T-cell (primary cell): ENCODE measurements at regions not wholly inside any gene's neighbourhood (a gene's known extent, or its start where the extent isn't known, plus 50 kb on each side); places are given as distances from the start of the nearest gene placed in this dataset.

Experiments
- ATAC-seq, 4 experiments: fragments of 200-7000 bp in 3 of 4; fragments of 150-1000 bp in 1 of 4; cut with Tn5 transposase; replicated peaks in 1 of 4; 1 replicate in 3 of 4; 2 replicates in 1 of 4; pipeline ENCODE4 v1.10.0; 2021; ENCODE audit warnings: moderate library complexity in 3 of 4, mild to moderate bottlenecking in 2 of 4, moderate number of reproducible peaks in 1 of 4
- CTCF ChIA-PET, 2 donors: fragments of 300-600 bp; sonication (Branson Sonifier 250); formaldehyde crosslinking; loops; one replicate each; lab custom pipeline; 2022; ENCODE audit warnings: antibody characterized with exemption in 2 of 2; lab: Charles Lee
- POLR2A ChIA-PET, 2 donors: fragments of 300-600 bp; sonication (Branson Sonifier 250); formaldehyde crosslinking; loops; one replicate each; lab custom pipeline; 2022; ENCODE audit warnings: antibody characterized with exemption in 2 of 2; lab: Charles Lee
- DNase-seq, 35 experiments: peaks; one replicate each; pipeline versions ENCODE4 v3.0.0 to v3.0.0-alpha.2; 2013 to 2023
- H3K27ac ChIP-seq: one replicate; pipeline ENCODE4 v1.5.1; 2013; ENCODE audit warnings: low read length
- H3K27me3 ChIP-seq, 2 experiments: replicated peaks in 1 of 2; 1 replicate in 1 of 2; 2 replicates in 1 of 2; pipeline versions ENCODE4 v1.6.1 to v1.7.0; 2013; ENCODE audit warnings: low read length in 1 of 2, mixed read lengths in 1 of 2; ENCODE audit not compliant: control insufficient read depth in 2 of 2, insufficient read depth in 2 of 2; ENCODE audit errors: extremely low read depth in 1 of 2
- H3K36me3 ChIP-seq, 2 donors: 1 replicate in 1 of 2; 2 replicates in 1 of 2; pipeline versions ENCODE4 v1.6.1 to v1.7.0; 2013; ENCODE audit warnings: low read length in 1 of 2; ENCODE audit not compliant: control insufficient read depth in 2 of 2, insufficient read depth in 1 of 2; ENCODE audit errors: extremely low read depth in 1 of 2
- H3K4me1 ChIP-seq, 2 experiments: 1 replicate in 1 of 2; 2 replicates in 1 of 2; pipeline versions ENCODE4 v1.6.1 to v1.7.0; 2013; ENCODE audit warnings: low read length in 2 of 2, mixed read lengths in 1 of 2; ENCODE audit not compliant: insufficient read depth in 2 of 2, control insufficient read depth in 1 of 2; ENCODE audit errors: extremely low read depth in 1 of 2
- H3K4me3 ChIP-seq, 2 donors: 1 replicate in 1 of 2; 2 replicates in 1 of 2; pipeline versions ENCODE4 v1.5.1 to v1.7.0; 2013; ENCODE audit warnings: mild to moderate bottlenecking in 2 of 2, low read length in 1 of 2, moderate library complexity in 1 of 2; ENCODE audit not compliant: control insufficient read depth in 1 of 2; ENCODE audit errors: extremely low read depth in 1 of 2
- H3K9me3 ChIP-seq: 2 replicates; pipeline ENCODE4 v1.7.0; 2013
- H3K27ac Mint-ChIP-seq, 2 donors: one replicate each; pipeline ENCODE4 v1.8.0; 2020 to 2021; ENCODE audit warnings: mild to moderate bottlenecking in 2 of 2, mixed read lengths in 2 of 2
- H3K27me3 Mint-ChIP-seq, 2 donors: one replicate each; pipeline ENCODE4 v1.8.0; 2021 to 2022; ENCODE audit warnings: mixed read lengths in 2 of 2
- H3K36me3 Mint-ChIP-seq: one replicate; pipeline ENCODE4 v1.8.0; 2021; ENCODE audit warnings: mixed read lengths
- H3K4me1 Mint-ChIP-seq, 3 donors: one replicate each; pipeline ENCODE4 v1.8.0; 2020 to 2022; ENCODE audit warnings: mixed read lengths in 3 of 3, mild to moderate bottlenecking in 1 of 3
- H3K4me3 Mint-ChIP-seq, 3 donors: one replicate each; pipeline ENCODE4 v1.8.0; 2020 to 2022; ENCODE audit warnings: mild to moderate bottlenecking in 3 of 3, mixed read lengths in 3 of 3, moderate library complexity in 3 of 3
- H3K9me3 Mint-ChIP-seq, 3 donors: one replicate each; pipeline ENCODE4 v1.8.0; 2020 to 2022; ENCODE audit warnings: mixed read lengths in 3 of 3
- WGBS: methylation state at CpG from one replicate; pipeline ENCODE4 v1.1.5; 2013; ENCODE audit warnings: missing lambda C conversion rate; ENCODE audit not compliant: insufficient coverage; 5-methylcytosine and 5-hydroxymethylcytosine counted together

DNA sequence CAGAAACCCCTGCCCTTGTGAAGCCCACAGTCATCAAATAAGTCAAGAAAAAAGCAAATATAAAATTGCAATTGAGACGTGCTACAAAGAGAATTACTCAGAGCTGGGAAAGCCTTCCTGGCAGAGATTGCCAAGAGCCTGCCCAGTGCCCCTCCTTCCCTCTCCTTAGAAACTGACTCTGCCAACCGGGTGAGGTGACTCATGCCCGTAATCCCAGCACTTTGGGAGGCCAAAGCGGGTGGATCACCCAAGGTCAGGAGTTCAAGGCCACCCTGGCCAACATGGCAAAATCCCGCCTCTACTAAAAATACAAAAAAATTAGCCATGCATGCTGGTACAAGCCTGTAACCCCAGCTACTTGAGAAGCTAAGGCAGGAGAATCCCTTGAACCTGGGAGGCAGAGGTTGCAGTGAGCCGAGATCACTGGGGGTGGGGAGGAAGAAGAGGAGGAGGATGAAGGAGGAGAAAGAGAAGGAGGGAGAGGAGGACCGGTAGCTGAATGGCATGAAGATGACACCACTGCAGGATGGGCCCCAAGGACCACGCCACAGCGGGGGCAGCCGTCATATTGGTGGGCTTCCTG is 76.1 kb upstream of the RTL6 start:
- Mint-ChIP-seq H3K27ac (no peak overlapping the region), H3K27me3 (peaks cover 19 to 28% of the 10 kb centered on the region in 2 donors), H3K9me3 (no peaks in the 10 kb centered on the region), H3K4me3 (no peak overlapping the region), H3K4me1 (peaks cover 0 to 6% (median 0%) of the 10 kb centered on the region in 3 donors), H3K36me3 (no peaks in the 10 kb centered on the region)
- DNase-seq (no peak), ATAC-seq (no peak)
- ChIA-PET CTCF (no interaction called here), POLR2A (no interaction called here)
- WGBS: 77% methylated on average over 8 of the region's 10 CpGs
- peaks cover 0 to 50% of the 10 kb centered on the region in 2 experiments for H3K27me3 ChIP-seq
- no peak overlapping the region for H3K27ac ChIP-seq
- no peaks in the 10 kb centered on the region for H3K9me3 ChIP-seq
- H3K4me3 ChIP-seq: no peak overlapping the region
- H3K36me3 ChIP-seq: no peaks in the 10 kb centered on the region
- H3K4me1 ChIP-seq: no peaks in the 10 kb centered on the region

DNA sequence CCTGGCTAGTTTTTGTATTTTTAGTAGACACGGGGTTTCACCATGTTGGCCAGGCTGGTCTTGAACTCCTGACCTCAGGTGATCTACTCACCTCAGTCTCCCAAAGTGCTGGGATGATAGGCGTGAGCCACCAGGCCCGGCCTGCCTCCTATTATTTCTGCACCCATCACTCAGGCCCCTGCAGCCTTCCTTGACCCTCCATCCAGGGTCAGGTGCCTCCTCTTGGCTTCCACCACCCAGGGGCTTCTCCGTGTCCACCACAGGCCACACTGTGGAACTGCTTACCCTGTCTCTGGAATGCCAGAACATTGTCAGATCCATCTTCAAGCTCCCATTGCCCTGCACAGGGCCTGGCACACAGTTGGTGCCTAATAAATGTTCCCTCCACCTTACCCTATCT is 75.4 kb upstream of the RTL6 start:
- Mint-ChIP-seq H3K9me3 (no peaks in the 10 kb centered on the region), H3K36me3 (no peaks in the 10 kb centered on the region), H3K27ac (no peak overlapping the region), H3K27me3 (peaks cover 14 to 22% of the 10 kb centered on the region in 2 donors), H3K4me3 (no peak overlapping the region), H3K4me1 (peaks cover 0 to 6% (median 0%) of the 10 kb centered on the region in 3 donors)
- DNase-seq (no peak), ATAC-seq (no peak)
- 83% methylated on average over 3 of the region's 4 CpGs for WGBS
- no peak overlapping the region for H3K4me3 ChIP-seq
- ChIA-PET CTCF (interaction anchor here in 1 of 2 donors (0.7 kb wide), 1 partner anchor 164 kb away, joined by 7 read pairs; no protein-coding TSS in a partner anchor), POLR2A (no interaction called here)
- H3K27ac ChIP-seq: no peak overlapping the region
- H3K27me3 ChIP-seq: peaks cover 0 to 48% of the 10 kb centered on the region in 2 experiments
- no peaks in the 10 kb centered on the region for H3K9me3 ChIP-seq
- no peaks in the 10 kb centered on the region for H3K4me1 ChIP-seq
- H3K36me3 ChIP-seq: no peaks in the 10 kb centered on the region

DNA sequence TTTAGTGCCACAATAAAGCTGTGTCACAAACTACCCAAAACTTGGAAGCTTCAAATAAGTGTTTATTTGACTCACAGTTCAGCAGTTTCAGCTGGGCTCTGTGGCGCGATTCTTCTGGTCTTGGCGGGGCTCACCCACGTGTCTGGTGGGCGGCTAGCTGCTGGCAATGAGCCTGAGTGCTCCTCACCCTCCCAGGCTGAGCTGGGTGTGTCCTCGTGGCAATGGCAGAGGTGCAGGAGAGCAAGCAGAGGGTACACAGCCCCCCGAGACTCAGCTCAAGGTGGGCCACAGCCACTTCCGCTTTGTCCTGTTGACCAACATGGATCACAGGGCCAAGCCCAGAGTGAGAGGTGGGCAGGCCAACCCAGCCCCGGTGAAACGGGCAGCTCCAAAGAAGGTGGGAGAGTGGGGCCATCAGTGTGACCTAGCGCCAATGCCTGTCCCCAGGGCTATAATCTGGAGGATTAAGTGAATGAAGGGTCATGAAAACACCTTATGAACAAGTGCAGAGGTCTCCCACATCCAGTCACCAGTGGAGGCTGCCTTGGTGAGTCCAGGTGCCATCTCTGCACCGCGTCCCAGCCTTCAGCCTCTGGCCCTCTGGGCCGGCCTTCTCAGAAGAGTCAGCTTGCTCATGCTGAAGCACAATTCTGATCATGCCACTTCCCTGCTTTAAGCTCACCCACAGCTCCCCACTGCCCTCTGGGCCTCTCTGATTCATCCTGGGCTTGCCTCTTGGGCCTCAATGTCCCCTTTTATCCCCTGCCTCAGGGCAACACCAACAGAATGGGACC is 74.6 kb upstream of the RTL6 start:
- peaks cover 0 to 6% (median 0%) of the 10 kb centered on the region in 3 donors for H3K4me1 Mint-ChIP-seq
- no peak overlapping the region for H3K4me3 Mint-ChIP-seq
- Histone ChIP-seq H3K27ac (no peak overlapping the region), H3K4me1 (no peaks in the 10 kb centered on the region), H3K9me3 (no peaks in the 10 kb centered on the region), H3K4me3 (no peak overlapping the region), H3K27me3 (peaks cover 0 to 42% of the 10 kb centered on the region in 2 experiments), H3K36me3 (no peaks in the 10 kb centered on the region)
- H3K9me3 Mint-ChIP-seq: no peaks in the 10 kb centered on the region
- H3K27ac Mint-ChIP-seq: no peak overlapping the region
- no peak for DNase-seq
- peaks cover 14 to 19% of the 10 kb centered on the region in 2 donors for H3K27me3 Mint-ChIP-seq
- no peak for ATAC-seq
- POLR2A ChIA-PET: no interaction called here
- CTCF ChIA-PET: interaction anchor here in 1 of 2 donors (0.5 kb wide), 1 partner anchor 1233 kb away, joined by 3 read pairs; no protein-coding TSS in a partner anchor
- 43% methylated on average over 12 of the region's 14 CpGs for WGBS
- H3K36me3 Mint-ChIP-seq: no peaks in the 10 kb centered on the region

DNA sequence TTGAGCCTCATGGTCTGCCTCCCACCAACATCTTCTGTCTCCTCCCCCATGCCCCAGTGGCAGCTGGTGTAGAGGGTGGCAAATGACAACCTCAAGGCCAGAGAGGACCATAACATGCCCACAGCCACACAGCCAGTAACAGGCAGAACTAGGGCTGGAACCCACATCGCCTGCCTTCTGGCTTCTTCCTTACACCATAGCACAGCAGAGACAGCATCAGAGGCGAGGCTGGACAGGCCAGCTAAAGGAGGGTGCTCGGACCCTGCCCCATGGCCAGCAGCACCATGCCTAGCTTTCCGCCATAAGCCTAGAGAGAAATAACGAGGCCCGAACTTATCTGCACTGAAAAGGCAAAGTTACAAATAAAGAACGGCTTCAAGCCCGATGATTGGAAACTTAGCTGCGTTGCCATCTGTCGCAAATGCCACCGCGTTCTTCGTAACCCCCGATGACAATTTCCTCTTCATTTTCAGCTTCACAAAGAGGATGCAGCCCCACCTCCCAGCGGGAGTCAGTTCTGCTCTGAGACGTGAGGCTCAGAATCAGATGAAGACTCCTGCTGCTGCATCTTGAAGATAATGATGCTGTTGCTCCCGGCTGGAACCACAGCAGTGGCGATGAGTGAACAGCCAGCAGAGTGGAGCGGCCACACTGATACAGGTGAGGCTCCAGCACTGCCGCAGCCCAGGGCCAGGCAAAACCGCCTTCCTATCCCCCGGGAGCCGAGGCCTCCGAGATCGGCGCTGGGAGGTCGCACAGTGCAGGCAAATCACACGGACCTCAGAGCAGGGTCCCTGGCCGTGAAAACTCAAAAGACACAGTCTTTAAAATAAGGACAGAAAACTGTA is 73.8 kb upstream of the RTL6 start:
- Mint-ChIP-seq H3K27ac (no peak overlapping the region), H3K36me3 (no peaks in the 10 kb centered on the region), H3K4me1 (peaks cover 0 to 6% (median 0%) of the 10 kb centered on the region in 3 donors), H3K4me3 (no peak overlapping the region), H3K27me3 (peaks cover 14 to 15% of the 10 kb centered on the region in 2 donors), H3K9me3 (no peaks in the 10 kb centered on the region)
- peak in 1 of 35 experiments; percentile 8 for DNase-seq
- ChIA-PET CTCF (interaction anchor here in 1 of 2 donors (0.5 kb wide), 1 partner anchor 1232 kb away, joined by 3 read pairs; no protein-coding TSS in a partner anchor), POLR2A (no interaction called here)
- H3K4me1 ChIP-seq: no peaks in the 10 kb centered on the region
- ATAC-seq: no peak
- H3K36me3 ChIP-seq: no peaks in the 10 kb centered on the region
- no peaks in the 10 kb centered on the region for H3K9me3 ChIP-seq
- 86% methylated on average over 25 of the region's 29 CpGs for WGBS
- peaks cover 0 to 35% of the 10 kb centered on the region in 2 experiments for H3K27me3 ChIP-seq
- H3K4me3 ChIP-seq: no peak overlapping the region
- no peak overlapping the region for H3K27ac ChIP-seq

DNA sequence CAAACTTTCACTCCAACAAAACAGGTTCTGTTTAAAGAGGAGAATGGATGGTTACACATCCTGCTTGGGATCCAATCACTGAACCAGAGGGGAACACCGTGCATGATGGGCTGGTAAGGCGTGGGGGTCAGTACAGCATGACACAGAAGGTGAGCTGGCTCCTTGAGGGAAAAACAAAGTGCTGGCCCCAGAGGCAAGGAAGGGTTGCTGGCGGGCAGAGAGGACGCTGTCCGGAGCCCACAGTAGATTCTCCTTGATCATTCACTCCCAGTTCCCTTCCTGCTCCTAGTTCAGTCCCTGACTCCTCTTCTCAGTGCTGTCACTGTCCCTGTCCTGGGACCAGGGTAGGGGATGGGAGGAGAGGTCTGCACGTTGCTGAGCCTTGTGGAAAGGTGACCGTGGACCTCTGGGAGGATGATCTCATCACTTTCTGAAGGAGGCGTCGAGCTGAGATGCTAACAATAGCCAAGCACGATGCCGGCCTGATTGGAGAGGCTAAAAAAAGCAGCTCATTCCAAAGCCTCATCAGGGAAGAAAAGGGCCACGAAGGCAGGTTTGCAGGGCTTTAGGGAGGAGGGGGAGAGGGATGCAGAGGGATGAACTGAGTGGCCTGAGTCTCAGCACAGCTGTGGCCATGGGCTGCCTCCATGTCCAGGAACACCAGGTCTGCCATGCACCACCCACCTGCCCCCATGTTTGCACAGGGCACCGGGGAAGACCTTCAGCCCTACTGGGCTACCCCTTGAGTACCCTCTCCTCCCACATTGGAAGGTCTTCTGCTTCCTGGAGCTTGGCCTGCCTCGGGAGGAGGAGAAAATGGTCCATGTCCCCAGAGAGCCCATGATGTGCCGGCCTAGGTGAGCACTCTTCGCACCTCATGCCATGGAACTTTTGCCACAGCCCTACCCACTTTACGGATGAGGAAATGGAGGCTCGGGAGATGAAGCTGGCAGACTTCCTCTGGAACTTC is 72.7 kb upstream of the RTL6 start:
- no peak for DNase-seq
- Mint-ChIP-seq H3K4me1 (no peaks in the 10 kb centered on the region), H3K9me3 (no peaks in the 10 kb centered on the region), H3K36me3 (no peaks in the 10 kb centered on the region), H3K27me3 (peaks cover 6 to 10% of the 10 kb centered on the region in 2 donors), H3K4me3 (no peak overlapping the region), H3K27ac (no peak overlapping the region)
- Histone ChIP-seq H3K4me1 (no peaks in the 10 kb centered on the region), H3K9me3 (no peaks in the 10 kb centered on the region), H3K27me3 (peaks cover 0 to 30% of the 10 kb centered on the region in 2 experiments), H3K36me3 (no peaks in the 10 kb centered on the region), H3K27ac (no peak overlapping the region), H3K4me3 (no peak overlapping the region)
- CTCF ChIA-PET: interaction anchor here in 1 of 2 donors (1.5 kb wide), 1 partner anchor 577 kb away, joined by 4 read pairs; no protein-coding TSS in a partner anchor
- WGBS: 74% methylated on average over 12 of the region's 18 CpGs
- POLR2A ChIA-PET: no interaction called here
- ATAC-seq: no peak
